GM18873 (cell line): ENCODE measurements at regions not wholly inside any gene's neighbourhood (a gene's known extent, or its start where the extent isn't known, plus 50 kb on each side); places are given as distances from the start of the nearest gene placed in this dataset.
"Not testable (repeated sequence)": the region's sequence is repeated elsewhere in the genome, so short reads cannot be mapped to it uniquely, and the experiment has no call there.

Experiments
- ATAC-seq: cut with Tn5 transposase; IDR thresholded peaks from one replicate; pipeline ENCODE4 v1.9.1; 2021; ENCODE audit warnings: mild to moderate bottlenecking, moderate library complexity, moderate number of reproducible peaks; ENCODE audit not compliant: unreplicated experiment, low FRiP score

GRCh38 chr7:25069900-25070443 lies 55.1 kb downstream of the CYCS start:
- ATAC-seq: no peak

GRCh38 chr7:25068502-25069213 lies 56.4 kb downstream of the CYCS start:
- ATAC-seq: no peak

- no peak for ATAC-seq
Measured at GRCh38 chr7:25067726-25068501, 57.1 kb downstream of the CYCS start.

- ATAC-seq: no peak
Measured at GRCh38 chr7:25066253-25066652, 58.8 kb downstream of the CYCS start.

GRCh38 chr7:25062380-25062779 lies 62.7 kb downstream of the CYCS start:
- ATAC-seq: no peak

- no peak for ATAC-seq
Measured at GRCh38 chr7:25060487-25061055, 64.5 kb downstream of the CYCS start.

- no peak for ATAC-seq
Measured at GRCh38 chr7:25059576-25059975, 65.5 kb downstream of the CYCS start.

GRCh38 chr7:25056368-25056767 lies 68.7 kb downstream of the CYCS start:
- no peak for ATAC-seq

GRCh38 chr7:25055520-25056220 lies 69.4 kb downstream of the CYCS start:
- no peak for ATAC-seq

GRCh38 chr7:25054819-25055519 lies 70.1 kb downstream of the CYCS start:
- ATAC-seq: no peak

GRCh38 chr7:25050223-25050622 lies 70.2 kb upstream of the OSBPL3 start:
- no peak for ATAC-seq

- no peak for ATAC-seq
Measured at GRCh38 chr7:25048444-25048834, 68.5 kb upstream of the OSBPL3 start.

GRCh38 chr7:25047571-25048443 lies 67.8 kb upstream of the OSBPL3 start:
- not testable (repeated sequence) for ATAC-seq

- no peak for ATAC-seq
Measured at GRCh38 chr7:25037325-25037724, 57.3 kb upstream of the OSBPL3 start.

- no peak for ATAC-seq
Measured at GRCh38 chr7:25035274-25035673, 55.3 kb upstream of the OSBPL3 start.

- ATAC-seq: no peak
Measured at GRCh38 chr7:25034136-25034535, 54.2 kb upstream of the OSBPL3 start.

GRCh38 chr7:25032774-25033743 lies 53.1 kb upstream of the OSBPL3 start:
- no peak for ATAC-seq

- ATAC-seq: peak; percentile 40
Measured at GRCh38 chr7:25031432-25031831, 51.5 kb upstream of the OSBPL3 start.
